Lower leg skin (tissue), 3 donors: ENCODE measurements at regions not wholly inside any gene's neighbourhood (a gene's known extent, or its start where the extent isn't known, plus 50 kb on each side); places are given as distances from the start of the nearest gene placed in this dataset.

Source experiments
- CTCF ChIP-seq, 3 donors: fragments of 450-650 bp; IDR thresholded peaks; one replicate each; pipeline ENCODE4 v1.5.1; 2016; ENCODE audit warnings: antibody characterized with exemption in 3 of 3, mild to moderate bottlenecking in 3 of 3, moderate library complexity in 2 of 3
- POLR2A ChIP-seq, 2 donors: fragments of 450-650 bp; IDR thresholded peaks; one replicate each; pipeline ENCODE4 v1.6.1; 2016 to 2017; ENCODE audit warnings: antibody characterized with exemption in 2 of 2, mild to moderate bottlenecking in 1 of 2, moderate library complexity in 1 of 2

- TF ChIP-seq CTCF (IDR thresholded peaks at IDR 0.05) (no peak), POLR2A (IDR thresholded peaks at IDR 0.05) (no peak)
Measured at GRCh38 chr2:122378521-122378920, 623.1 kb downstream of the TSN start.
